ENCODE measurements at regions not wholly inside any gene's neighbourhood (a gene's known extent, or its start where the extent isn't known, plus 50 kb on each side); places are given as distances from the start of the nearest gene placed in this dataset.

- ChIA-PET CTCF (interaction anchor here (0.8 to 1.7 kb wide), 3 partner anchors 14 to 160 kb away, joined by 3 to 5 read pairs (median 4); no protein-coding TSS in a partner anchor), SMC1A (ENCODE audit: uncharacterized antibody, unreplicated experiment) (interaction anchor here (1.0 to 1.6 kb wide), 4 partner anchors 15 to 525 kb away, joined by 3 to 4 read pairs (median 3); no protein-coding TSS in a partner anchor), POLR2A (no interaction called here), RAD21 (ENCODE audit: unreplicated experiment) (no interaction called here)
- no peaks in the 10 kb centered on the region for H3K27me3 ChIP-seq (replicated peaks in 1 of 2; ENCODE audit: control insufficient read depth in 2 of 2, insufficient read depth in 2 of 2, low read length in 1 of 2)
- no peaks in the 10 kb centered on the region for H3K4me1 ChIP-seq (ENCODE audit: control insufficient read depth, insufficient read depth, low read length)
- no peaks in the 10 kb centered on the region for H3K9me3 ChIP-seq (replicated peaks; ENCODE audit: control insufficient read depth, insufficient read depth, low read length)
- H3K4me2 ChIP-seq (ENCODE audit: control insufficient read depth, insufficient read depth) = no peak overlapping the region
- H4K20me1 ChIP-seq (ENCODE audit: control insufficient read depth, insufficient read depth) = no peaks in the 10 kb centered on the region
- H2AFZ ChIP-seq (ENCODE audit: control insufficient read depth, low read depth, low read length) = no peak overlapping the region
- ATAC-seq = no peak
- no peak overlapping the region for H3K27ac ChIP-seq (ENCODE audit: control insufficient read depth, insufficient read depth)
- WGBS (ENCODE audit: insufficient coverage, insufficient replicate concordance, low lambda C conversion rate, missing lambda C conversion rate) = 37% methylated on average over 1 of the region's 1 CpG
- intact Hi-C loops (cut with micrococcal nuclease; ENCODE audit: unreplicated experiment) = no loop called here
- in situ Hi-C loops (cut with MboI) = no loop called here
- no peak for TF ChIP-seq POLR2AphosphoS2 (IDR thresholded peaks at IDR 0.05; ENCODE audit: low read depth, low read length)
- no peak for DNase-seq (ENCODE audit: low read depth, low spot score)
- no TSS peak for BruUV-seq (replicated peaks)
- H3K9ac ChIP-seq (ENCODE audit: control insufficient read depth, insufficient read depth, low read length) = no peak overlapping the region
- H3K79me2 ChIP-seq (ENCODE audit: control insufficient read depth, insufficient read depth, low read length) = no peaks in the 10 kb centered on the region
- no peaks in the 10 kb centered on the region for H3K36me3 ChIP-seq (ENCODE audit: control insufficient read depth in 2 of 2, insufficient read depth in 2 of 2, low read length in 1 of 2)
- no peak overlapping the region for H3K4me3 ChIP-seq
- FAIRE-seq = no peak
These were observed 89.7 kb upstream of the COL8A1 start for GRCh38 chr3:99548674-99549073.

- in situ Hi-C loops (cut with MboI) (no loop called here), intact Hi-C loops (cut with micrococcal nuclease; ENCODE audit: unreplicated experiment) (no loop called here)
- H3K4me3 ChIP-seq = no peak overlapping the region
- SMC1A ChIA-PET (ENCODE audit: uncharacterized antibody, unreplicated experiment) = interaction anchor here (0.6 to 1.3 kb wide), 4 partner anchors 8 to 48 kb away, joined by 3 to 5 read pairs (median 3); no protein-coding TSS in a partner anchor
- ATAC-seq = no peak
- peak overlapping the region; percentile 13 for H2AFZ ChIP-seq (ENCODE audit: control insufficient read depth, low read depth, low read length)
- no peaks in the 10 kb centered on the region for H3K27me3 ChIP-seq (replicated peaks in 1 of 2; ENCODE audit: control insufficient read depth in 2 of 2, insufficient read depth in 2 of 2, low read length in 1 of 2)
- no peaks in the 10 kb centered on the region for H4K20me1 ChIP-seq (ENCODE audit: control insufficient read depth, insufficient read depth)
- RAD21 ChIA-PET (ENCODE audit: unreplicated experiment) = no interaction called here
- POLR2A ChIA-PET = no interaction called here
- H3K9ac ChIP-seq (ENCODE audit: control insufficient read depth, insufficient read depth, low read length) = 0 out of 2 replicates have a peak overlapping the region, but pooled peaks have one; percentile 13
- TF ChIP-seq RCOR1 (conservative IDR thresholded peaks at IDR 0.05; ENCODE audit: low read depth, low read length) = no peak
- 6% methylated on average over 3 of the region's 3 CpGs for WGBS (ENCODE audit: insufficient coverage, insufficient replicate concordance, low lambda C conversion rate, missing lambda C conversion rate)
- H3K36me3 ChIP-seq (ENCODE audit: control insufficient read depth in 2 of 2, insufficient read depth in 2 of 2, low read length in 1 of 2) = no peaks in the 10 kb centered on the region
- BruUV-seq (replicated peaks) = no TSS peak
- H3K27ac ChIP-seq (ENCODE audit: control insufficient read depth, insufficient read depth) = no peak overlapping the region
- H3K4me2 ChIP-seq (ENCODE audit: control insufficient read depth, insufficient read depth) = peak overlapping the region; percentile 34
- H3K79me2 ChIP-seq (ENCODE audit: control insufficient read depth, insufficient read depth, low read length) = no peaks in the 10 kb centered on the region
- no peak for DNase-seq (ENCODE audit: low read depth, low spot score)
- FAIRE-seq = no peak
- no peaks in the 10 kb centered on the region for H3K4me1 ChIP-seq (ENCODE audit: control insufficient read depth, insufficient read depth, low read length)
- H3K9me3 ChIP-seq (replicated peaks; ENCODE audit: control insufficient read depth, insufficient read depth, low read length) = no peaks in the 10 kb centered on the region
- CTCF ChIA-PET = interaction anchor here (1.5 kb wide), 1 partner anchor 46 kb away, joined by 3 read pairs; no protein-coding TSS in a partner anchor
These were observed 92.3 kb upstream of the COL8A1 start for GRCh38 chr3:99545941-99546580.
